H1 (cell line): ENCODE measurements at regions not wholly inside any gene's neighbourhood (a gene's known extent, or its start where the extent isn't known, plus 50 kb on each side); places are given as distances from the start of the nearest gene placed in this dataset.

Experiments used
- CTCF ChIA-PET: fragments of 300-600 bp; sonication (Branson Sonifier 250); formaldehyde crosslinking; loops from one replicate; lab custom pipeline; 2021; ENCODE audit not compliant: partially characterized antibody; lab: Charles Lee
- POLR2A ChIA-PET: fragments of 300-600 bp; sonication (Branson Sonifier 250); formaldehyde crosslinking; loops from one replicate; lab custom pipeline; 2021; ENCODE audit warnings: inconsistent platforms; ENCODE audit not compliant: partially characterized antibody; lab: Charles Lee
- DNase-seq, 2 experiments: peaks; one replicate each; pipeline versions ENCODE4 v3.0.0 to v3.0.0-alpha.2; 2010 to 2022; ENCODE audit warnings: low spot score in 2 of 2, low read depth in 1 of 2, mixed read lengths in 1 of 2
- FAIRE-seq: peaks from 2 replicates; lab custom pipeline; 2011; peaks lifted over from hg19 to GRCh38; lab: Jason Lieb, UNC
- H2AFZ ChIP-seq: 2 replicates; pipeline ENCODE4 v1.8.1; 2012; ENCODE audit warnings: low read length, inconsistent platforms
- H2AK5ac ChIP-seq: 2 replicates; pipeline ENCODE4 v1.6.1; 2013; ENCODE audit warnings: low read depth, low read length
- H2BK120ac ChIP-seq: replicated peaks from 2 replicates; pipeline ENCODE3; 2013; ENCODE audit warnings: low read depth, low read length, inconsistent platforms
- H2BK12ac ChIP-seq: 2 replicates; pipeline ENCODE4 v1.6.1; 2013; ENCODE audit warnings: low read depth, low read length
- H2BK15ac ChIP-seq: 2 replicates; pipeline ENCODE4 v1.6.1; 2013; ENCODE audit warnings: low read length
- H2BK20ac ChIP-seq: 2 replicates; pipeline ENCODE4 v1.6.1; 2013; ENCODE audit warnings: low read length
- H2BK5ac ChIP-seq: 2 replicates; pipeline ENCODE4 v1.6.1; 2013; ENCODE audit warnings: low read depth, low read length
- H3K14ac ChIP-seq: 2 replicates; pipeline ENCODE4 v1.6.1; 2013; ENCODE audit warnings: inconsistent platforms; ENCODE audit not compliant: insufficient read length
- H3K18ac ChIP-seq: 2 replicates; pipeline ENCODE4 v1.6.1; 2013; ENCODE audit warnings: low read length; ENCODE audit errors: extremely low read depth
- H3K23ac ChIP-seq: 2 replicates; pipeline ENCODE4 v1.6.1; 2013; ENCODE audit warnings: inconsistent platforms; ENCODE audit not compliant: insufficient read length
- H3K23me2 ChIP-seq: 2 replicates; pipeline ENCODE4 v1.6.1; 2013; ENCODE audit warnings: low read depth, low read length
- H3K27ac ChIP-seq: 2 replicates; pipeline ENCODE4 v1.6.1; 2011; ENCODE audit warnings: low read depth, low read length, inconsistent platforms
- H3K27me3 ChIP-seq, 4 experiments: replicated peaks in 1 of 4; 1 replicate in 1 of 4; 2 replicates in 3 of 4; pipeline versions ENCODE4 v1.6.1 to v1.8.1; 2011 to 2013; ENCODE audit warnings: low read length in 3 of 4, mild to moderate bottlenecking in 3 of 4, inconsistent platforms in 2 of 4, mixed read lengths in 2 of 4, moderate library complexity in 1 of 4; ENCODE audit not compliant: control insufficient read depth in 3 of 4, insufficient read depth in 3 of 4; ENCODE audit errors: extremely low read depth in 1 of 4
- H3K36me3 ChIP-seq, 4 experiments: 2 replicates each; pipeline versions ENCODE4 v1.6.1 to v1.8.1; 2011 to 2013; ENCODE audit warnings: mild to moderate bottlenecking in 4 of 4, low read length in 3 of 4, moderate library complexity in 2 of 4, control low read depth in 1 of 4, inconsistent platforms in 1 of 4; ENCODE audit not compliant: insufficient read depth in 4 of 4, control insufficient read depth in 2 of 4
- H3K4ac ChIP-seq: replicated peaks from 2 replicates; pipeline ENCODE3; 2013; ENCODE audit warnings: low read length, low read depth, mixed read lengths, inconsistent platforms; ENCODE audit not compliant: insufficient read length
- H3K4me1 ChIP-seq, 4 experiments: replicated peaks in 1 of 4; 1 replicate in 1 of 4; 2 replicates in 3 of 4; pipeline versions ENCODE4 v1.6.1 to v1.8.1; 2011 to 2013; ENCODE audit warnings: low read length in 3 of 4, inconsistent platforms in 2 of 4, mixed read lengths in 1 of 4; ENCODE audit not compliant: insufficient read depth in 4 of 4, control insufficient read depth in 3 of 4
- H3K4me2 ChIP-seq, 2 experiments: 2 replicates each; pipeline versions ENCODE4 v1.6.1 to v1.8.1; 2011 to 2013; ENCODE audit warnings: low read depth in 2 of 2, low read length in 2 of 2, control low read depth in 1 of 2, inconsistent platforms in 1 of 2, mild to moderate bottlenecking in 1 of 2; ENCODE audit not compliant: insufficient read depth in 1 of 2
- H3K4me3 ChIP-seq, 4 experiments: fragments of 200-600, 300-600 bp in 1 of 4; sonication (generic), shearing (Covaris generic), sonication (Bioruptor Twin) in 1 of 4; 2 replicates each; pipeline versions ENCODE4 v1.5.1 to v1.8.1; 2011 to 2016; ENCODE audit warnings: low read length in 4 of 4, low read depth in 3 of 4, control low read depth in 2 of 4, inconsistent platforms in 2 of 4, mild to moderate bottlenecking in 2 of 4, mixed read lengths in 1 of 4, moderate library complexity in 1 of 4; ENCODE audit not compliant: insufficient read depth in 2 of 4; ENCODE audit errors: extremely low read depth in 1 of 4
- H3K56ac ChIP-seq: replicated peaks from 2 replicates; pipeline ENCODE3; 2013; ENCODE audit warnings: low read depth, mild to moderate bottlenecking, mixed read lengths, low read length, inconsistent platforms; ENCODE audit not compliant: insufficient read length
- H3K79me1 ChIP-seq: 2 replicates; pipeline ENCODE4 v1.6.1; 2013; ENCODE audit warnings: low read depth, low read length, control low read depth
- H3K79me2 ChIP-seq, 2 experiments: 2 replicates each; pipeline versions ENCODE4 v1.6.1 to v1.8.1; 2012 to 2013; ENCODE audit warnings: low read length in 2 of 2, mild to moderate bottlenecking in 2 of 2, inconsistent platforms in 1 of 2; ENCODE audit not compliant: insufficient read depth in 2 of 2, control insufficient read depth in 1 of 2
- H3K9ac ChIP-seq, 4 experiments: replicated peaks in 1 of 4; 1 replicate in 1 of 4; 2 replicates in 3 of 4; pipeline versions ENCODE4 v1.6.1 to v1.8.1; 2011 to 2013; ENCODE audit warnings: low read depth in 3 of 4, low read length in 3 of 4, control low read depth in 2 of 4, mild to moderate bottlenecking in 2 of 4, moderate library complexity in 2 of 4, inconsistent platforms in 1 of 4; ENCODE audit errors: extremely low read depth in 1 of 4
- H3K9me3 ChIP-seq, 2 experiments: 2 replicates each; pipeline versions ENCODE4 v1.6.1 to v1.8.1; 2012 to 2013; ENCODE audit warnings: mild to moderate bottlenecking in 2 of 2, moderate library complexity in 2 of 2, control low read depth in 1 of 2, inconsistent platforms in 1 of 2, low read depth in 1 of 2, low read length in 1 of 2, mixed read lengths in 1 of 2; ENCODE audit not compliant: insufficient read depth in 2 of 2
- H4K20me1 ChIP-seq, 2 experiments: replicated peaks in 1 of 2; 2 replicates each; pipeline versions ENCODE3 to v1.8.1; 2011 to 2013; ENCODE audit warnings: inconsistent platforms in 2 of 2, low read length in 2 of 2, mild to moderate bottlenecking in 1 of 2; ENCODE audit not compliant: insufficient read depth in 2 of 2, control insufficient read depth in 1 of 2
- H4K5ac ChIP-seq: 2 replicates; pipeline ENCODE4 v1.6.1; 2013; ENCODE audit warnings: low read length, low read depth, mixed read lengths, inconsistent platforms; ENCODE audit not compliant: insufficient read length
- H4K8ac ChIP-seq: 2 replicates; pipeline ENCODE4 v1.8.0; 2013; ENCODE audit warnings: mild to moderate bottlenecking, moderate library complexity, low read length, inconsistent platforms; ENCODE audit not compliant: insufficient read depth; ENCODE audit errors: extremely low read depth
- H4K91ac ChIP-seq: replicated peaks from 2 replicates; pipeline ENCODE3; 2013; ENCODE audit warnings: low read length, mixed read lengths, inconsistent platforms; ENCODE audit not compliant: insufficient read length
- TF ChIP-seq, protein P1 (sequence below): fragments of 300-600 bp; sonication (generic); IDR thresholded peaks from 2 replicates; pipeline ENCODE4 v1.7.1; 2012; ENCODE audit warnings: low read length, moderate library complexity, mild to moderate bottlenecking, inconsistent platforms; ENCODE audit not compliant: insufficient replicate concordance

DNA sequence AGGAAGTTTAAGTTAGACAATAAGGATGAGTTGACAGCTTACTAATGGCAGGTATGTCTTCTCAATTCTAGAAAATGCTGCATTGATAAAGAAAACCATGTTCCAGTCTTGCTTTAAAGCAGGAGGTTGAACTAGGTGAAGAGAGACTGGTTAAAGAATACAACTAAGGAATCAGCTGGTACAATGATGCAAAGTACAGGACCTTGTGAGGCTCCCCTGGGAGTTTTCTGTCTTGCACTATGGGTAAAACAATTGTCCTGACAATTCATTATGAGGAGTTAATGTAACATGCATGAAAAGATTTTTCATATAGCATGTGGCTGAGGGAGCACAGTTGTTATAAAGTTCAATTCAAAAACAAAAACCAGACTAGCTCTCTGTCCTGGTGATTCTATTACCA is 157.2 kb downstream of the BMP2 start:
- no peak overlapping the region for H3K23ac ChIP-seq
- H2AK5ac ChIP-seq, result no peak overlapping the region
- no peak overlapping the region for H4K5ac ChIP-seq
- no peaks in the 10 kb centered on the region for H3K27me3 ChIP-seq
- no peak overlapping the region for H3K4me2 ChIP-seq
- no peak for FAIRE-seq
- H3K79me2 ChIP-seq, result no peaks in the 10 kb centered on the region
- no peaks in the 10 kb centered on the region for H3K23me2 ChIP-seq
- no peaks in the 10 kb centered on the region; a peak in 1 of 4 replicates for H3K9me3 ChIP-seq
- H3K36me3 ChIP-seq, result no peaks in the 10 kb centered on the region
- no peaks in the 10 kb centered on the region for H3K4me1 ChIP-seq
- H2AFZ ChIP-seq, result no peak overlapping the region
- H3K18ac ChIP-seq, result no peak overlapping the region
- H2BK20ac ChIP-seq, result no peak overlapping the region
- no peak overlapping the region for H3K14ac ChIP-seq
- H3K27ac ChIP-seq, result no peak overlapping the region
- H2BK12ac ChIP-seq, result no peak overlapping the region
- no peak overlapping the region for H4K8ac ChIP-seq
- no peak overlapping the region for H3K56ac ChIP-seq
- no peak overlapping the region for H4K91ac ChIP-seq
- no peak overlapping the region for H2BK15ac ChIP-seq
- ChIA-PET CTCF (interaction anchor here (0.9 to 2.1 kb wide), 5 partner anchors 10 to 97 kb away, joined by 3 to 6 read pairs (median 4); no protein-coding TSS in a partner anchor), POLR2A (interaction anchor here (0.6 kb wide), 1 partner anchor 595 kb away, joined by 3 read pairs; no protein-coding TSS in a partner anchor)
- no peak overlapping the region for H3K4ac ChIP-seq
- H2BK5ac ChIP-seq, result no peak overlapping the region
- no peak overlapping the region for H3K9ac ChIP-seq
- no peaks in the 10 kb centered on the region for H3K79me1 ChIP-seq
- H3K4me3 ChIP-seq, result no peak overlapping the region
- no peak for DNase-seq
- no peak overlapping the region for H2BK120ac ChIP-seq
- H4K20me1 ChIP-seq, result no peaks in the 10 kb centered on the region
- TF ChIP-seq, protein P1, sequence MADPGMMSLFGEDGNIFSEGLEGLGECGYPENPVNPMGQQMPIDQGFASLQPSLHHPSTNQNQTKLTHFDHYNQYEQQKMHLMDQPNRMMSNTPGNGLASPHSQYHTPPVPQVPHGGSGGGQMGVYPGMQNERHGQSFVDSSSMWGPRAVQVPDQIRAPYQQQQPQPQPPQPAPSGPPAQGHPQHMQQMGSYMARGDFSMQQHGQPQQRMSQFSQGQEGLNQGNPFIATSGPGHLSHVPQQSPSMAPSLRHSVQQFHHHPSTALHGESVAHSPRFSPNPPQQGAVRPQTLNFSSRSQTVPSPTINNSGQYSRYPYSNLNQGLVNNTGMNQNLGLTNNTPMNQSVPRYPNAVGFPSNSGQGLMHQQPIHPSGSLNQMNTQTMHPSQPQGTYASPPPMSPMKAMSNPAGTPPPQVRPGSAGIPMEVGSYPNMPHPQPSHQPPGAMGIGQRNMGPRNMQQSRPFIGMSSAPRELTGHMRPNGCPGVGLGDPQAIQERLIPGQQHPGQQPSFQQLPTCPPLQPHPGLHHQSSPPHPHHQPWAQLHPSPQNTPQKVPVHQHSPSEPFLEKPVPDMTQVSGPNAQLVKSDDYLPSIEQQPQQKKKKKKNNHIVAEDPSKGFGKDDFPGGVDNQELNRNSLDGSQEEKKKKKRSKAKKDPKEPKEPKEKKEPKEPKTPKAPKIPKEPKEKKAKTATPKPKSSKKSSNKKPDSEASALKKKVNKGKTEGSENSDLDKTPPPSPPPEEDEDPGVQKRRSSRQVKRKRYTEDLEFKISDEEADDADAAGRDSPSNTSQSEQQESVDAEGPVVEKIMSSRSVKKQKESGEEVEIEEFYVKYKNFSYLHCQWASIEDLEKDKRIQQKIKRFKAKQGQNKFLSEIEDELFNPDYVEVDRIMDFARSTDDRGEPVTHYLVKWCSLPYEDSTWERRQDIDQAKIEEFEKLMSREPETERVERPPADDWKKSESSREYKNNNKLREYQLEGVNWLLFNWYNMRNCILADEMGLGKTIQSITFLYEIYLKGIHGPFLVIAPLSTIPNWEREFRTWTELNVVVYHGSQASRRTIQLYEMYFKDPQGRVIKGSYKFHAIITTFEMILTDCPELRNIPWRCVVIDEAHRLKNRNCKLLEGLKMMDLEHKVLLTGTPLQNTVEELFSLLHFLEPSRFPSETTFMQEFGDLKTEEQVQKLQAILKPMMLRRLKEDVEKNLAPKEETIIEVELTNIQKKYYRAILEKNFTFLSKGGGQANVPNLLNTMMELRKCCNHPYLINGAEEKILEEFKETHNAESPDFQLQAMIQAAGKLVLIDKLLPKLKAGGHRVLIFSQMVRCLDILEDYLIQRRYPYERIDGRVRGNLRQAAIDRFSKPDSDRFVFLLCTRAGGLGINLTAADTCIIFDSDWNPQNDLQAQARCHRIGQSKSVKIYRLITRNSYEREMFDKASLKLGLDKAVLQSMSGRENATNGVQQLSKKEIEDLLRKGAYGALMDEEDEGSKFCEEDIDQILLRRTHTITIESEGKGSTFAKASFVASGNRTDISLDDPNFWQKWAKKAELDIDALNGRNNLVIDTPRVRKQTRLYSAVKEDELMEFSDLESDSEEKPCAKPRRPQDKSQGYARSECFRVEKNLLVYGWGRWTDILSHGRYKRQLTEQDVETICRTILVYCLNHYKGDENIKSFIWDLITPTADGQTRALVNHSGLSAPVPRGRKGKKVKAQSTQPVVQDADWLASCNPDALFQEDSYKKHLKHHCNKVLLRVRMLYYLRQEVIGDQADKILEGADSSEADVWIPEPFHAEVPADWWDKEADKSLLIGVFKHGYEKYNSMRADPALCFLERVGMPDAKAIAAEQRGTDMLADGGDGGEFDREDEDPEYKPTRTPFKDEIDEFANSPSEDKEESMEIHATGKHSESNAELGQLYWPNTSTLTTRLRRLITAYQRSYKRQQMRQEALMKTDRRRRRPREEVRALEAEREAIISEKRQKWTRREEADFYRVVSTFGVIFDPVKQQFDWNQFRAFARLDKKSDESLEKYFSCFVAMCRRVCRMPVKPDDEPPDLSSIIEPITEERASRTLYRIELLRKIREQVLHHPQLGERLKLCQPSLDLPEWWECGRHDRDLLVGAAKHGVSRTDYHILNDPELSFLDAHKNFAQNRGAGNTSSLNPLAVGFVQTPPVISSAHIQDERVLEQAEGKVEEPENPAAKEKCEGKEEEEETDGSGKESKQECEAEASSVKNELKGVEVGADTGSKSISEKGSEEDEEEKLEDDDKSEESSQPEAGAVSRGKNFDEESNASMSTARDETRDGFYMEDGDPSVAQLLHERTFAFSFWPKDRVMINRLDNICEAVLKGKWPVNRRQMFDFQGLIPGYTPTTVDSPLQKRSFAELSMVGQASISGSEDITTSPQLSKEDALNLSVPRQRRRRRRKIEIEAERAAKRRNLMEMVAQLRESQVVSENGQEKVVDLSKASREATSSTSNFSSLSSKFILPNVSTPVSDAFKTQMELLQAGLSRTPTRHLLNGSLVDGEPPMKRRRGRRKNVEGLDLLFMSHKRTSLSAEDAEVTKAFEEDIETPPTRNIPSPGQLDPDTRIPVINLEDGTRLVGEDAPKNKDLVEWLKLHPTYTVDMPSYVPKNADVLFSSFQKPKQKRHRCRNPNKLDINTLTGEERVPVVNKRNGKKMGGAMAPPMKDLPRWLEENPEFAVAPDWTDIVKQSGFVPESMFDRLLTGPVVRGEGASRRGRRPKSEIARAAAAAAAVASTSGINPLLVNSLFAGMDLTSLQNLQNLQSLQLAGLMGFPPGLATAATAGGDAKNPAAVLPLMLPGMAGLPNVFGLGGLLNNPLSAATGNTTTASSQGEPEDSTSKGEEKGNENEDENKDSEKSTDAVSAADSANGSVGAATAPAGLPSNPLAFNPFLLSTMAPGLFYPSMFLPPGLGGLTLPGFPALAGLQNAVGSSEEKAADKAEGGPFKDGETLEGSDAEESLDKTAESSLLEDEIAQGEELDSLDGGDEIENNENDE, result no peak
